GM10266 (cell line): ENCODE measurements at regions not wholly inside any gene's neighbourhood (a gene's known extent, or its start where the extent isn't known, plus 50 kb on each side); places are given as distances from the start of the nearest gene placed in this dataset.
A peak's percentile ranks its signal among the peaks of the same experiment; 100 is the strongest.

Experiments
- DNase-seq: peaks from one replicate; pipeline ENCODE4 v3.0.0; 2012; ENCODE audit errors: extremely low spot score
- CTCF ChIP-seq: IDR thresholded peaks from 2 replicates; pipeline ENCODE4 v1.5.1; 2012; ENCODE audit warnings: mild to moderate bottlenecking, low read depth; ENCODE audit not compliant: control insufficient read depth, insufficient read depth; ENCODE audit errors: missing control alignments

DNA sequence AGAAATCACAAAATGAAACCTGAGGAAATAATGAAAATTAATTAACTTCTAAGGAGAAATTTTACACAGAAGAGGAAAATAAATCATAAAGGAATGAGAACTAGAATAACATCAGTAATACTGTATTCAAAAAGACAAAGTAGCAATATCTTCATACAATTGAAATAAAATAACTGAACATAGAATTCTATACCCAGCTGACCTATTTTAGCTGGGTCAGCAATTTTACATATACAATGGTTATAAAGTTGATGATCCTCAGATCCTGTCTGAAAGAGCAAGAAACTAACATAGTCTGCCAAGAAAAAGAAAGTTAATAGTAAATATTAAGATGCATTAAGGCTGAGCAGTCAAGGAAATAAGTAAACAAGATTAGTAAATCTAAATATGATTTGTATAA is 93.0 kb upstream of the P3H2 start:
- no peak for TF ChIP-seq CTCF

GRCh38 chr3:190210608-190211007 is 89.9 kb upstream of the P3H2 start:
- no peak for TF ChIP-seq CTCF

More for the DNA sequence above, 93.0 kb upstream of the P3H2 start:
- no peak for DNase-seq

GRCh38 chr3:190209533-190209932 is 88.8 kb upstream of the P3H2 start:
- DNase-seq: no peak
- no peak for TF ChIP-seq CTCF

More at GRCh38 chr3:190210608-190211007, 89.9 kb upstream of the P3H2 start:
- no peak for DNase-seq

DNA sequence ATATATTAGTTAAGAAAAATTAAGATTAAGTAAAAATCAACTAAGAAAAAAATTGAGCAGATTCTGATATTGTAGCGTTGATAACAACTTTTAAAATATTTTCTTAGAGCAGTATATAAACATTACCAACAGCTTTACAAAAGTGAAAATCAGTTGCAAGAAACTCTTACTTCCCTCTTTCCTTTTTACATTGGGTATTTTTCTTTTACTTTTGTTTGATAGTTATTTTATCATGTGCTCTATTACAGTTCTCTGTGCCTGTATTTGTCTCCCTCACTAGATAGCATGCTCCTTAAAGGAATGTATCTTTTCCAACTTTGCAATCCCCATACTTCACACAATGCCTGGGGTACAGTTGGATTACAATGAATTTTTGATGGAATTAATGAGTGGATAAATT is 87.5 kb upstream of the P3H2 start:
- no peak for DNase-seq

DNA sequence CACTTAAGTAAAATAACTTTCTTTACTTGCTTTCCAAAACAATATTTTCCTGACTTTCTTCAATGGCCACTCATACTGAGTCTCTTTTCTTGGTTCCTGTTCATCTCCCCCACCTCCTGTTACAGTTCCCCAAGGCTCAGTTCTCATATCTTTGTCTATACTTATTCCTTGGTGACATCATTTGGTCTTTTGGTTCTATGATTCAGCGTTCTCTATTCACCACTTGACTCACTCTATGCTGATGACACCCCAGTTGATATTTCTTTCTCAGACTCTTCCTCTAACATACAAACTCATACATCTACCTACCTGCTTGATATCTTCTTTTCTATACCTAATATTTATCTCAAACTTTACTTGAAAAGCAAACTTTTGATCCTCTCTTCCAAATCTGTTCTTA is 85.0 kb upstream of the P3H2 start:
- TF ChIP-seq CTCF: no peak
- DNase-seq: peak; percentile 74

More for the DNA sequence above, 87.5 kb upstream of the P3H2 start:
- no peak for TF ChIP-seq CTCF

DNA sequence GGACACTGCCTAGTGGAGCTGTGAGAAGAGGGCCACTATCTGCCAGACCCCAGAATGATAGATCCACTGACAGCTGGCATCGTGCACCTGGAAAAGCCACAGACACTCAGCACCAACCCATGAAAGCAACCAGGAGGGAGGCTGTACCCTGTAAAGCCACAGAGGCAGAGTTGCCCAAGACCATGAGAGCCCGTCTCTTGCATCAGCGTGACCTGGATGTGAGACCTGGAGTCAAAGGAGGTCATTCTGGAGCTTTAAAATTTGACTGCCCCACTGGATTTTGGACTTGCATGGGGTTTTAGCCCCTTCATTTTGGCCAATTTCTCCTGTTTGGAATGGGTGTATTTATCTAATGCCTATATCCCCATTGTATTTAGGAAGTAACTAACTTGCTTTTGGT is 83.5 kb upstream of the P3H2 start:
- DNase-seq: no peak
- TF ChIP-seq CTCF: no peak

GRCh38 chr3:190197346-190197763 is 76.7 kb upstream of the P3H2 start:
- DNase-seq: no peak
- TF ChIP-seq CTCF: no peak

DNA sequence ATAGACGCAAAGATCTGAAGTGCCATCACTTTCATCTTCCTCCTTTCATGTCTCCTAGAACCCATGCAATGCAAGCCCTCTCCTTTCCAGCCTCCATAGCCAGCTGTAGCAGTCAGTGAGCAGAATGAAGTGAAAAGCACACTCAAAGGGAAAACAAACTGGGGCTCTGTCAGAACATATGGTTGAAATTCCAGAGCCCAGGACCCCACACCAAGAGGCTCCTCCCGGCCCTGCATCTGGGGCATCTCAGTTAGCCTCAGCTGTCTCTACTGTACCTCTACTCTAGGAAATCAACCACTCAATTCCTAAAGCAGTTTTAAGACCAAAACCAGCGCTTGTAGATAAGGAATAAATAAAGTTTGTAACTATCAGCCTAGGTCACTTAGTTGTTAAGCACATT is 73.8 kb upstream of the P3H2 start:
- DNase-seq: no peak
- TF ChIP-seq CTCF: no peak
